GM19372 (cell line): ENCODE measurements at regions not wholly inside any gene's neighbourhood (a gene's known extent, or its start where the extent isn't known, plus 50 kb on each side); places are given as distances from the start of the nearest gene placed in this dataset.

Experiments used
- ATAC-seq: cut with Tn5 transposase; IDR thresholded peaks from one replicate; pipeline ENCODE4 v1.9.1; 2021; ENCODE audit warnings: mild to moderate bottlenecking, low read depth, moderate library complexity; ENCODE audit not compliant: unreplicated experiment

- ATAC-seq = no peak
These were observed 101.4 kb upstream of the CD180 start for GRCh38 chr5:67297802-67298532.

- no peak for ATAC-seq
These were observed 100.8 kb upstream of the CD180 start for GRCh38 chr5:67297376-67297775.

- ATAC-seq = no peak
These were observed 97.8 kb upstream of the CD180 start for GRCh38 chr5:67294266-67294938.

GRCh38 chr5:67293226-67293625 lies 96.6 kb upstream of the CD180 start:
- no peak for ATAC-seq

- ATAC-seq = no peak
These were observed 95.8 kb upstream of the CD180 start for GRCh38 chr5:67292201-67292940.

GRCh38 chr5:67291671-67292070 lies 95.1 kb upstream of the CD180 start:
- no peak for ATAC-seq

GRCh38 chr5:67291066-67291465 lies 94.5 kb upstream of the CD180 start:
- ATAC-seq = no peak

GRCh38 chr5:67290655-67291054 lies 94.1 kb upstream of the CD180 start:
- ATAC-seq = no peak

GRCh38 chr5:67289763-67290521 lies 93.3 kb upstream of the CD180 start:
- no peak for ATAC-seq

- ATAC-seq = no peak
These were observed 91.1 kb upstream of the CD180 start for GRCh38 chr5:67287510-67288268.

GRCh38 chr5:67286006-67286405 lies 89.4 kb upstream of the CD180 start:
- ATAC-seq = no peak

- no peak for ATAC-seq
These were observed 87.4 kb upstream of the CD180 start for GRCh38 chr5:67283988-67284487.

GRCh38 chr5:67283275-67283987 lies 86.8 kb upstream of the CD180 start:
- ATAC-seq = no peak

GRCh38 chr5:67281874-67282273 lies 85.3 kb upstream of the CD180 start:
- no peak for ATAC-seq

- ATAC-seq = no peak
These were observed 77.2 kb upstream of the CD180 start for GRCh38 chr5:67273689-67274356.

- no peak for ATAC-seq
These were observed 76.0 kb upstream of the CD180 start for GRCh38 chr5:67272453-67273130.

GRCh38 chr5:67268231-67269021 lies 71.8 kb upstream of the CD180 start:
- ATAC-seq = no peak
